ENCODE measurements at regions not wholly inside any gene's neighbourhood (a gene's known extent, or its start where the extent isn't known, plus 50 kb on each side); places are given as distances from the start of the nearest gene placed in this dataset.

GRCh38 chr22:44362249-44363012 lies 49.7 kb upstream of the SHISAL1 start:
- TF ChIP-seq, protein P1, sequence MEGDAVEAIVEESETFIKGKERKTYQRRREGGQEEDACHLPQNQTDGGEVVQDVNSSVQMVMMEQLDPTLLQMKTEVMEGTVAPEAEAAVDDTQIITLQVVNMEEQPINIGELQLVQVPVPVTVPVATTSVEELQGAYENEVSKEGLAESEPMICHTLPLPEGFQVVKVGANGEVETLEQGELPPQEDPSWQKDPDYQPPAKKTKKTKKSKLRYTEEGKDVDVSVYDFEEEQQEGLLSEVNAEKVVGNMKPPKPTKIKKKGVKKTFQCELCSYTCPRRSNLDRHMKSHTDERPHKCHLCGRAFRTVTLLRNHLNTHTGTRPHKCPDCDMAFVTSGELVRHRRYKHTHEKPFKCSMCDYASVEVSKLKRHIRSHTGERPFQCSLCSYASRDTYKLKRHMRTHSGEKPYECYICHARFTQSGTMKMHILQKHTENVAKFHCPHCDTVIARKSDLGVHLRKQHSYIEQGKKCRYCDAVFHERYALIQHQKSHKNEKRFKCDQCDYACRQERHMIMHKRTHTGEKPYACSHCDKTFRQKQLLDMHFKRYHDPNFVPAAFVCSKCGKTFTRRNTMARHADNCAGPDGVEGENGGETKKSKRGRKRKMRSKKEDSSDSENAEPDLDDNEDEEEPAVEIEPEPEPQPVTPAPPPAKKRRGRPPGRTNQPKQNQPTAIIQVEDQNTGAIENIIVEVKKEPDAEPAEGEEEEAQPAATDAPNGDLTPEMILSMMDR (IDR thresholded peaks at IDR 0.05; ENCODE audit: insufficient read depth, low read length): no peak
- no peak overlapping the region for H3K4me3 ChIP-seq (ENCODE audit: low read depth, low read length)
- peak; percentile 48 for DNase-seq (ENCODE audit: low read depth)
